Activated CD4-positive, alpha-beta T cell treated with anti-CD3 and anti-CD28 coated beads, Interleukin-2, amount 10 ng/mL, durations not matched to agents 24 days and 14 days (primary cell): ENCODE measurements at regions not wholly inside any gene's neighbourhood (a gene's known extent, or its start where the extent isn't known, plus 50 kb on each side); places are given as distances from the start of the nearest gene placed in this dataset.

ENCODE experiments used
- DNase-seq: peaks from one replicate; pipeline ENCODE4 v3.0.0; 2022
- H3K27ac Mint-ChIP-seq: one replicate; pipeline ENCODE4 v1.8.0; 2022; ENCODE audit warnings: mild to moderate bottlenecking, mixed read lengths
- H3K27me3 Mint-ChIP-seq: one replicate; pipeline ENCODE4 v1.8.0; 2022; ENCODE audit warnings: mixed read lengths
- H3K36me3 Mint-ChIP-seq: one replicate; pipeline ENCODE4 v1.8.0; 2022; ENCODE audit warnings: low read depth, mild to moderate bottlenecking, mixed read lengths
- H3K4me1 Mint-ChIP-seq: one replicate; pipeline ENCODE4 v1.8.0; 2021; ENCODE audit warnings: mixed read lengths
- H3K4me3 Mint-ChIP-seq: one replicate; pipeline ENCODE4 v1.8.0; 2022; ENCODE audit warnings: mild to moderate bottlenecking, moderate library complexity, mixed read lengths
- H3K9me3 Mint-ChIP-seq: one replicate; pipeline ENCODE4 v1.8.0; 2021; ENCODE audit warnings: mixed read lengths
- intact Hi-C: fragments of 100-400 bp; cut with micrococcal nuclease; formaldehyde crosslinking; loops from one replicate; pipeline ENCODE4 v1.15.1; 2023

- DNase-seq: no peak
- no peaks in the 10 kb centered on the region for H3K27me3 Mint-ChIP-seq
- intact Hi-C loops: no loop called here
- no peak overlapping the region for H3K27ac Mint-ChIP-seq
- H3K36me3 Mint-ChIP-seq: no peaks in the 10 kb centered on the region
- no peaks in the 10 kb centered on the region for H3K4me1 Mint-ChIP-seq
- H3K4me3 Mint-ChIP-seq: no peak overlapping the region
- no peaks in the 10 kb centered on the region for H3K9me3 Mint-ChIP-seq
Observed at GRCh38 chr7:41334071-41334862, 368.6 kb downstream of the INHBA start.

- Mint-ChIP-seq H3K36me3 (no peaks in the 10 kb centered on the region), H3K27me3 (no peaks in the 10 kb centered on the region), H3K4me3 (no peak overlapping the region), H3K27ac (no peak overlapping the region), H3K4me1 (no peaks in the 10 kb centered on the region), H3K9me3 (peaks cover 4% of the 10 kb centered on the region)
- DNase-seq: no peak
- intact Hi-C loops: no loop called here
Observed at GRCh38 chr7:41333511-41333910, 369.4 kb downstream of the INHBA start.

- Mint-ChIP-seq H3K36me3 (no peaks in the 10 kb centered on the region), H3K27me3 (no peaks in the 10 kb centered on the region), H3K9me3 (peaks cover 4% of the 10 kb centered on the region), H3K4me3 (no peak overlapping the region), H3K27ac (no peak overlapping the region), H3K4me1 (no peaks in the 10 kb centered on the region)
- intact Hi-C loops: no loop called here
- DNase-seq: no peak
Observed at GRCh38 chr7:41331194-41331593, 371.7 kb downstream of the INHBA start.

GRCh38 chr7:41328544-41328943 is 374.3 kb downstream of the INHBA start:
- DNase-seq: no peak
- intact Hi-C loops: no loop called here
- Mint-ChIP-seq H3K9me3 (peaks cover 7% of the 10 kb centered on the region), H3K27ac (no peak overlapping the region), H3K4me1 (no peaks in the 10 kb centered on the region), H3K36me3 (no peaks in the 10 kb centered on the region), H3K27me3 (no peaks in the 10 kb centered on the region), H3K4me3 (no peak overlapping the region)

GRCh38 chr7:41328131-41328530 is 374.8 kb downstream of the INHBA start:
- intact Hi-C loops: no loop called here
- DNase-seq: no peak
- H3K4me3 Mint-ChIP-seq: no peak overlapping the region
- peaks cover 7% of the 10 kb centered on the region for H3K9me3 Mint-ChIP-seq
- no peaks in the 10 kb centered on the region for H3K27me3 Mint-ChIP-seq
- no peaks in the 10 kb centered on the region for H3K36me3 Mint-ChIP-seq
- no peaks in the 10 kb centered on the region for H3K4me1 Mint-ChIP-seq
- no peak overlapping the region for H3K27ac Mint-ChIP-seq

- Mint-ChIP-seq H3K4me1 (no peaks in the 10 kb centered on the region), H3K27ac (no peak overlapping the region), H3K36me3 (no peaks in the 10 kb centered on the region), H3K9me3 (peaks cover 7% of the 10 kb centered on the region), H3K27me3 (no peaks in the 10 kb centered on the region), H3K4me3 (no peak overlapping the region)
- intact Hi-C loops: no loop called here
- no peak for DNase-seq
Observed at GRCh38 chr7:41326616-41327015, 376.3 kb downstream of the INHBA start.

GRCh38 chr7:41323806-41324205 is 379.1 kb downstream of the INHBA start:
- intact Hi-C loops: no loop called here
- Mint-ChIP-seq H3K36me3 (no peaks in the 10 kb centered on the region), H3K4me1 (no peaks in the 10 kb centered on the region), H3K4me3 (no peak overlapping the region), H3K27ac (no peak overlapping the region), H3K27me3 (no peaks in the 10 kb centered on the region), H3K9me3 (peaks cover 11% of the 10 kb centered on the region)
- DNase-seq: no peak

- H3K27me3 Mint-ChIP-seq: no peaks in the 10 kb centered on the region
- DNase-seq: no peak
- H3K27ac Mint-ChIP-seq: no peak overlapping the region
- no peaks in the 10 kb centered on the region for H3K4me1 Mint-ChIP-seq
- no peak overlapping the region for H3K4me3 Mint-ChIP-seq
- peaks cover 7% of the 10 kb centered on the region for H3K9me3 Mint-ChIP-seq
- H3K36me3 Mint-ChIP-seq: no peaks in the 10 kb centered on the region
- intact Hi-C loops: no loop called here
Observed at GRCh38 chr7:41319581-41319980, 383.3 kb downstream of the INHBA start.

GRCh38 chr7:41316410-41316809 is 386.5 kb downstream of the INHBA start:
- no peaks in the 10 kb centered on the region for H3K27me3 Mint-ChIP-seq
- H3K9me3 Mint-ChIP-seq: peaks cover 7% of the 10 kb centered on the region
- no peaks in the 10 kb centered on the region for H3K36me3 Mint-ChIP-seq
- H3K4me3 Mint-ChIP-seq: no peak overlapping the region
- H3K27ac Mint-ChIP-seq: no peak overlapping the region
- H3K4me1 Mint-ChIP-seq: no peaks in the 10 kb centered on the region
- intact Hi-C loops: no loop called here
- DNase-seq: no peak

- Mint-ChIP-seq H3K4me3 (no peak overlapping the region), H3K27me3 (no peaks in the 10 kb centered on the region), H3K4me1 (no peaks in the 10 kb centered on the region), H3K36me3 (no peaks in the 10 kb centered on the region), H3K27ac (no peak overlapping the region), H3K9me3 (peaks cover 7% of the 10 kb centered on the region)
- intact Hi-C loops: no loop called here
- DNase-seq: no peak
Observed at GRCh38 chr7:41315764-41316163, 387.1 kb downstream of the INHBA start.

- H3K36me3 Mint-ChIP-seq: no peaks in the 10 kb centered on the region
- H3K27ac Mint-ChIP-seq: no peak overlapping the region
- H3K27me3 Mint-ChIP-seq: no peaks in the 10 kb centered on the region
- no peak overlapping the region for H3K4me3 Mint-ChIP-seq
- no peaks in the 10 kb centered on the region for H3K4me1 Mint-ChIP-seq
- intact Hi-C loops: no loop called here
- no peaks in the 10 kb centered on the region for H3K9me3 Mint-ChIP-seq
- no peak for DNase-seq
Observed at GRCh38 chr7:41313171-41313570, 389.7 kb downstream of the INHBA start.

GRCh38 chr7:41312235-41312634 is 390.7 kb downstream of the INHBA start:
- no peaks in the 10 kb centered on the region for H3K27me3 Mint-ChIP-seq
- H3K4me1 Mint-ChIP-seq: no peaks in the 10 kb centered on the region
- no peak overlapping the region for H3K4me3 Mint-ChIP-seq
- no peaks in the 10 kb centered on the region for H3K9me3 Mint-ChIP-seq
- H3K27ac Mint-ChIP-seq: no peak overlapping the region
- intact Hi-C loops: no loop called here
- no peaks in the 10 kb centered on the region for H3K36me3 Mint-ChIP-seq
- no peak for DNase-seq

- H3K4me1 Mint-ChIP-seq: no peaks in the 10 kb centered on the region
- intact Hi-C loops: no loop called here
- H3K9me3 Mint-ChIP-seq: no peaks in the 10 kb centered on the region
- no peaks in the 10 kb centered on the region for H3K27me3 Mint-ChIP-seq
- no peak for DNase-seq
- H3K4me3 Mint-ChIP-seq: no peak overlapping the region
- no peak overlapping the region for H3K27ac Mint-ChIP-seq
- no peaks in the 10 kb centered on the region for H3K36me3 Mint-ChIP-seq
Observed at GRCh38 chr7:41311301-41311700, 391.6 kb downstream of the INHBA start.

- Mint-ChIP-seq H3K9me3 (peaks cover 4% of the 10 kb centered on the region), H3K4me3 (no peak overlapping the region), H3K27ac (no peak overlapping the region), H3K4me1 (no peaks in the 10 kb centered on the region), H3K27me3 (no peaks in the 10 kb centered on the region), H3K36me3 (no peaks in the 10 kb centered on the region)
- intact Hi-C loops: no loop called here
- no peak for DNase-seq
Observed at GRCh38 chr7:41306486-41306885, 396.4 kb downstream of the INHBA start.

- H3K27ac Mint-ChIP-seq: no peak overlapping the region
- peaks cover 4% of the 10 kb centered on the region for H3K9me3 Mint-ChIP-seq
- H3K4me3 Mint-ChIP-seq: no peak overlapping the region
- no peaks in the 10 kb centered on the region for H3K36me3 Mint-ChIP-seq
- H3K4me1 Mint-ChIP-seq: no peaks in the 10 kb centered on the region
- H3K27me3 Mint-ChIP-seq: no peaks in the 10 kb centered on the region
- DNase-seq: no peak
- intact Hi-C loops: no loop called here
Observed at GRCh38 chr7:41305001-41305400, 397.9 kb downstream of the INHBA start.
